ENCODE measurements at regions not wholly inside any gene's neighbourhood (a gene's known extent, or its start where the extent isn't known, plus 50 kb on each side); places are given as distances from the start of the nearest gene placed in this dataset.
"Not testable (repeated sequence)": the region's sequence is repeated elsewhere in the genome, so short reads cannot be mapped to it uniquely, and the experiment has no call there.

GRCh38 chr6:100209323-100210136 lies 215.5 kb upstream of the MCHR2 start:
- intact Hi-C loops (cut with DNase I): no loop called here
- no peaks in the 10 kb centered on the region for H3K27me3 ChIP-seq
- DNase-seq (no peak), ATAC-seq (no peak)
- H3K27ac ChIP-seq: no peak overlapping the region
- H3K4me1 ChIP-seq: no peaks in the 10 kb centered on the region
- no peak for TF ChIP-seq CTCF (IDR thresholded peaks at IDR 0.05)
- H3K36me3 ChIP-seq: no peaks in the 10 kb centered on the region
- no peaks in the 10 kb centered on the region for H3K9me3 ChIP-seq
- no peak overlapping the region for H3K4me3 ChIP-seq

GRCh38 chr6:100203400-100203799 lies 209.4 kb upstream of the MCHR2 start:
- no peaks in the 10 kb centered on the region for H3K36me3 ChIP-seq
- DNase-seq (no peak), ATAC-seq (peak; percentile 49)
- H3K4me3 ChIP-seq: no peak overlapping the region
- peaks cover 0 to 5% of the 10 kb centered on the region in 2 donors for H3K9me3 ChIP-seq
- H3K4me1 ChIP-seq: no peaks in the 10 kb centered on the region
- no peak overlapping the region for H3K27ac ChIP-seq
- TF ChIP-seq CTCF (IDR thresholded peaks at IDR 0.05): no peak
- H3K27me3 ChIP-seq: no peaks in the 10 kb centered on the region
- intact Hi-C loops (cut with DNase I): no loop called here

GRCh38 chr6:100202417-100203194 lies 208.6 kb upstream of the MCHR2 start:
- no peak for TF ChIP-seq CTCF (IDR thresholded peaks at IDR 0.05)
- H3K27ac ChIP-seq: peak overlapping the region in 1 of 2 donors; percentile 50
- no peaks in the 10 kb centered on the region for H3K36me3 ChIP-seq
- no peaks in the 10 kb centered on the region for H3K27me3 ChIP-seq
- intact Hi-C loops (cut with DNase I): no loop called here
- DNase-seq: no peak
- H3K4me1 ChIP-seq: no peaks in the 10 kb centered on the region
- peak; percentile 93 for ATAC-seq
- peaks cover 0 to 5% of the 10 kb centered on the region in 2 donors for H3K9me3 ChIP-seq
- no peak overlapping the region for H3K4me3 ChIP-seq

- H3K9me3 ChIP-seq; intact Hi-C loops (cut with DNase I); ATAC-seq; DNase-seq; H3K4me1 ChIP-seq; H3K4me3 ChIP-seq; H3K27me3 ChIP-seq; H3K27ac ChIP-seq; H3K36me3 ChIP-seq: not testable (repeated sequence)
Measured at GRCh38 chr6:100196214-100196982, 202.4 kb upstream of the MCHR2 start.

- not testable (repeated sequence) for H3K36me3 ChIP-seq
Measured at GRCh38 chr6:100195244-100195643, 201.2 kb upstream of the MCHR2 start.

GRCh38 chr6:100194535-100194934 lies 200.5 kb upstream of the MCHR2 start:
- no peak overlapping the region for H3K27ac ChIP-seq
- no peak overlapping the region for H3K4me3 ChIP-seq
- no peaks in the 10 kb centered on the region for H3K27me3 ChIP-seq
- no peaks in the 10 kb centered on the region for H3K36me3 ChIP-seq
- TF ChIP-seq CTCF (IDR thresholded peaks at IDR 0.05): no peak
- no peaks in the 10 kb centered on the region for H3K4me1 ChIP-seq
- intact Hi-C loops (cut with DNase I): no loop called here
- DNase-seq (no peak), ATAC-seq (no peak)
- H3K9me3 ChIP-seq: no peaks in the 10 kb centered on the region

More at GRCh38 chr6:100195244-100195643, 201.2 kb upstream of the MCHR2 start:
- H3K4me3 ChIP-seq; DNase-seq; H3K27ac ChIP-seq; H3K4me1 ChIP-seq; ATAC-seq; H3K27me3 ChIP-seq; intact Hi-C loops (cut with DNase I); H3K9me3 ChIP-seq: not testable (repeated sequence)

All from left lung (tissue), 4 donors.